ENCODE measurements at regions not wholly inside any gene's neighbourhood (a gene's known extent, or its start where the extent isn't known, plus 50 kb on each side); places are given as distances from the start of the nearest gene placed in this dataset.

DNA sequence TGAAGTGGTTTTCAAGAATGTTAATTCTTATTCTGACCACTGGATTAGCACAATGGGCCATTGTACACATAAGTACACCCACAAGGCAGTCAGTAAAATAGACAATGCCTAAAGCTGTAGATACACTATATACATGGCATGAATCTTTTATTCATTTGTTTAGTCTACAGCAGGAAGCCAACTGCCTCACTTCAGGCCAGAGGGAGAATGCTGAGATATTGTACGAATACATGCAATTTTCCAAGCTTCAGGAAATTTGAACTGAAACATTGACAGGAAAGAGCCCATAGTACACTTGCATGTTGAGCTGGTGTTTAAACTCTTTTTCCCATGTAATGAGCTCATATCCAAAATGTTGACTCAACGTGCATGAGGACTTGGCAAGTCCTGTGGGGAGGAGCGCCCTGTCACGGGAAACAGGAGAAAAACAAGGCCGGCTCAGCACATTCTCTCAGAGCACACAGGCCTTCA, 111.6 kb upstream of the CYP1B1 start:
- TF ChIP-seq FOXM1 (IDR thresholded peaks at IDR 0.05; ENCODE audit: borderline replicate concordance) = no peak
- TF ChIP-seq SUZ12 (IDR thresholded peaks at IDR 0.05) = no peak
- no peak for TF ChIP-seq LEF1 (IDR thresholded peaks at IDR 0.05; ENCODE audit: borderline replicate concordance)
- TF ChIP-seq BHLHE40 (IDR thresholded peaks at IDR 0.05; ENCODE audit: borderline replicate concordance) = no peak
- TF ChIP-seq HDGF (IDR thresholded peaks at IDR 0.05; ENCODE audit: borderline replicate concordance) = no peak
- TF ChIP-seq NFRKB (IDR thresholded peaks at IDR 0.05) = no peak

Measured in HEK293T (cell line).